ENCODE measurements at regions not wholly inside any gene's neighbourhood (a gene's known extent, or its start where the extent isn't known, plus 50 kb on each side); places are given as distances from the start of the nearest gene placed in this dataset.
"Not testable (repeated sequence)": the region's sequence is repeated elsewhere in the genome, so short reads cannot be mapped to it uniquely, and the experiment has no call there.

DNA sequence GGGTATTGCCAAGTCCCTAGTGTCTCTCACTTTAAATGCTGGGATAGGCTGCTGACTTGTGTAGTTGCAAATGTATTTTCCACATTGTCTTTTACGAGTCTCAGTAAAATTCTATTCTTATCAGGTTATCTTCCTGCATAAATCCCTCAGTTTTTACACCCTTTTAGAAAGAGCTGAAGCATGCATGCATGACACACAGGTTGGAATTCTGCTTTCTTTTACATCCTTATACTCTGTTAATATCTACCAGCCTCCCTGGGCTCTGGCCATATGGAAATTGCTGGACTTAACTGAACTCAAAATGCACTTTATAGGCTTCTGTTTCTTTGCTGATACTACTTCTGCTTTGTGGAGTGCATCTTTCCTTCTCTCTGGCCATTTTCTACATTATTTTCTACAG, 477.4 kb downstream of the FRK start:
- Histone ChIP-seq H3K36me3 (no peaks in the 10 kb centered on the region), H3K27ac (no peak overlapping the region), H3K27me3 (ENCODE audit: insufficient read depth, low read depth, severe bottlenecking) (no peaks in the 10 kb centered on the region), H3K4me3 (ENCODE audit: low read depth, low read length) (no peak overlapping the region), H3K9me3 (ENCODE audit: severe bottlenecking) (no peaks in the 10 kb centered on the region)
- DNase-seq = no peak
- TF ChIP-seq CTCF (IDR thresholded peaks at IDR 0.05; ENCODE audit: low read depth, low read length) = no peak

- no peak overlapping the region for H3K4me3 ChIP-seq (ENCODE audit: low read depth, low read length)
- no peaks in the 10 kb centered on the region for H3K27me3 ChIP-seq (ENCODE audit: insufficient read depth, low read depth, severe bottlenecking)
These were observed 478.3 kb downstream of the FRK start for GRCh38 chr6:115582386-115582785.

DNA sequence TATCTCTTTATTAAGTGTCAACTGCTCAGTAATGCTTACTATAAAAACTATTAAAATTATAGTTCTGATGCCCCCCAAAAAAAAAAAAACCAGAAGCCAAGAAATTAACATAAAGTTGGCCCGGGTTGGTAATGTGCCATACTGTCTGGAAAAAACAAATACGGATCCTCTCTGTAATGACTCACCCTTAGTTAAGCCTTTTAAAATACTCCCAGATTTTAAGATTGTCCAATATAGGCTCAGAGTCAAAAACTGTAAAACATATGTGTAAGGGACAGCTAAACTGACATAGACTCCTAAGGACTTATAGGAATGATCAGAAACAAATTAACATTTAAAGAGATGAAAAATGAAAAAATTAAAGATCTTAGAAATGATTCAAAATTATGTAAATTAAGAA, 481.1 kb downstream of the FRK start:
- not testable (repeated sequence) for H3K4me3 ChIP-seq (ENCODE audit: low read depth, low read length); DNase-seq; H3K9me3 ChIP-seq (ENCODE audit: severe bottlenecking); H3K27me3 ChIP-seq (ENCODE audit: insufficient read depth, low read depth, severe bottlenecking); H3K27ac ChIP-seq; H3K36me3 ChIP-seq

More at GRCh38 chr6:115582386-115582785, 478.3 kb downstream of the FRK start:
- Histone ChIP-seq H3K36me3 (no peaks in the 10 kb centered on the region), H3K9me3 (ENCODE audit: severe bottlenecking) (no peaks in the 10 kb centered on the region), H3K27ac (no peak overlapping the region)
- DNase-seq = no peak
- no peak for TF ChIP-seq CTCF (IDR thresholded peaks at IDR 0.05; ENCODE audit: low read depth, low read length)

DNA sequence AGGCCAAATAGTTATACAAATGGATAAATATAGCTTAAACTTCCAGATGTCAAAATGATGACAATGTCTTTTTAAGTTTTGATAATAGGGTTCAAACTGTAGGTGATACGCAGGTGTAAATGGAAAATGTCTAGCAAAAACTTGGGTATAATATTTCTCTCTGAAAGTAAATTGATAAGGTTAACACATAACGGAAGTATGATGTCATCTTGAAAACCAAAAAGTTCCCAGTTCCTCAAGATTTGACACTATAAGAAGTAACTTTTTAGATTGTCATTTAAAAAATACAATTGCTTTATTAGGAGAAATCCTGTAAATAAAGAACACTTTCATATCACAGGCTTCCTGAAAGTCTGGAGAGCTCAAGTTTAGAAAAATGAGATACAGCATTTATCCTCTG, 483.4 kb downstream of the FRK start:
- H3K27ac ChIP-seq = no peak overlapping the region
- H3K9me3 ChIP-seq (ENCODE audit: severe bottlenecking) = no peaks in the 10 kb centered on the region
- no peaks in the 10 kb centered on the region for H3K27me3 ChIP-seq (ENCODE audit: insufficient read depth, low read depth, severe bottlenecking)
- DNase-seq = no peak
- no peak overlapping the region for H3K4me3 ChIP-seq (ENCODE audit: low read depth, low read length)
- TF ChIP-seq CTCF (IDR thresholded peaks at IDR 0.05; ENCODE audit: low read depth, low read length) = no peak
- no peaks in the 10 kb centered on the region for H3K36me3 ChIP-seq

DNA sequence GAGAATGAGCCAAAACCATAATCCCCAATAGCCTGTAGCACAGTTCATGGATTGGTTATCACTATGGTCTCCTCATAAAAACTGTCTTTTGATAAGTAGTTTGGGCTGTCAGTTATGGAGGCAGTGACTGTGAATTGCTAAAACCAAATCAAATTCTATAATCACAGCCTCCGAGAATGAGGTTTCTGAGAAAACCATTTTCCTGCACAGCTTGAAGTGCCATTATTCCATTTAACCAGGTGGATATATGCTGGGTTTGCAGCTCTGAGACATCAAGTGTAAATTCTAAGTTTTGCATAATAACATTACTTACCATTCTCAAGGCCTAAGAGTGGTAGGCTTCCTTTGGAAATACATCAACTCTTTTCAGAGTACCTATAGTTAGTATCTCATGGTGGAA, 485.4 kb downstream of the FRK start:
- Histone ChIP-seq H3K27ac (no peak overlapping the region), H3K36me3 (no peaks in the 10 kb centered on the region), H3K4me3 (ENCODE audit: low read depth, low read length) (no peak overlapping the region), H3K27me3 (ENCODE audit: insufficient read depth, low read depth, severe bottlenecking) (no peaks in the 10 kb centered on the region), H3K9me3 (ENCODE audit: severe bottlenecking) (no peaks in the 10 kb centered on the region)
- no peak for DNase-seq
- no peak for TF ChIP-seq CTCF (IDR thresholded peaks at IDR 0.05; ENCODE audit: low read depth, low read length)

- Histone ChIP-seq H3K36me3 (no peaks in the 10 kb centered on the region), H3K27me3 (ENCODE audit: insufficient read depth, low read depth, severe bottlenecking) (no peaks in the 10 kb centered on the region), H3K27ac (no peak overlapping the region), H3K4me3 (ENCODE audit: low read depth, low read length) (no peak overlapping the region), H3K9me3 (ENCODE audit: severe bottlenecking) (no peaks in the 10 kb centered on the region)
- DNase-seq = no peak
- TF ChIP-seq CTCF (IDR thresholded peaks at IDR 0.05; ENCODE audit: low read depth, low read length) = no peak
These were observed 486.8 kb downstream of the FRK start for GRCh38 chr6:115573861-115574260.

All from WERI-Rb-1 (cell line).